ENCODE measurements at regions not wholly inside any gene's neighbourhood (a gene's known extent, or its start where the extent isn't known, plus 50 kb on each side); places are given as distances from the start of the nearest gene placed in this dataset.

GRCh38 chr3:137409584-137409983 lies 354.5 kb upstream of the SOX14 start:
- no peak overlapping the region for H3K4me3 ChIP-seq (ENCODE audit: low read depth, low read length)
- TF ChIP-seq CTCF (IDR thresholded peaks at IDR 0.05; ENCODE audit: low read depth, low read length), result no peak

- no peak overlapping the region for H3K4me3 ChIP-seq (ENCODE audit: low read depth, low read length)
- TF ChIP-seq CTCF (IDR thresholded peaks at IDR 0.05; ENCODE audit: low read depth, low read length), result no peak
Observed at GRCh38 chr3:137410028-137410427, 354.1 kb upstream of the SOX14 start.

GRCh38 chr3:137420198-137420995 lies 343.7 kb upstream of the SOX14 start:
- TF ChIP-seq CTCF (IDR thresholded peaks at IDR 0.05; ENCODE audit: low read depth, low read length), result no peak
- H3K4me3 ChIP-seq (ENCODE audit: low read depth, low read length), result no peak overlapping the region

GRCh38 chr3:137438561-137438960 lies 325.6 kb upstream of the SOX14 start:
- no peak for TF ChIP-seq CTCF (IDR thresholded peaks at IDR 0.05; ENCODE audit: low read depth, low read length)
- H3K4me3 ChIP-seq (ENCODE audit: low read depth, low read length), result no peak overlapping the region

- no peak overlapping the region for H3K4me3 ChIP-seq (ENCODE audit: low read depth, low read length)
- TF ChIP-seq CTCF (IDR thresholded peaks at IDR 0.05; ENCODE audit: low read depth, low read length), result no peak
Observed at GRCh38 chr3:137460944-137461343, 303.2 kb upstream of the SOX14 start.

- TF ChIP-seq CTCF (IDR thresholded peaks at IDR 0.05; ENCODE audit: low read depth, low read length), result no peak
- H3K4me3 ChIP-seq (ENCODE audit: low read depth, low read length), result no peak overlapping the region
Observed at GRCh38 chr3:137463131-137463530, 301.0 kb upstream of the SOX14 start.

GRCh38 chr3:137464341-137464740 lies 299.8 kb upstream of the SOX14 start:
- no peak for TF ChIP-seq CTCF (IDR thresholded peaks at IDR 0.05; ENCODE audit: low read depth, low read length)
- no peak overlapping the region for H3K4me3 ChIP-seq (ENCODE audit: low read depth, low read length)
